ENCODE measurements at regions not wholly inside any gene's neighbourhood (a gene's known extent, or its start where the extent isn't known, plus 50 kb on each side); places are given as distances from the start of the nearest gene placed in this dataset.

DNA sequence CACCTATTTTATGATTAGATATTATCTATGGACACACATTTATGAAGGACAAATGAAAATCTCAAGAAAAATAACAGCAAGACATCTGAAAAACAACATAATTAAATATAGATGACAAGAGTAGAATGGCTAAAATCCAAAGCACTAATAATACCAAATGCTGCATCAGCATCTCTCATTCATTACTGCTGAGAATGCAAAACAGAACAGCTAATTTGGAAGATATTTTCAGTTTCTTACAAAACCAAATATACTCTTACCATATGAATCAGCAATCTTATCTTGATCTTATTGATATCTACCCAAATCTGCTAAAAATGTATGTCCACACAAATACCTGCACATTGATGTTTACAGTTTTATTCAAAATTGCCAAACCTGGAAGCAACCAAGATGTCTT is 829.1 kb upstream of the MIR17HG start:
- intact Hi-C loops (cut with micrococcal nuclease) = no loop called here
- Mint-ChIP-seq H3K4me3 (no peak overlapping the region), H3K27ac (no peak overlapping the region), H3K4me1 (ENCODE audit: low read depth) (no peaks in the 10 kb centered on the region), H3K9me3 (peaks cover 14% of the 10 kb centered on the region), H3K27me3 (ENCODE audit: low read depth) (no peaks in the 10 kb centered on the region), H3K36me3 (ENCODE audit: low read depth) (no peaks in the 10 kb centered on the region)
- no peak for DNase-seq
- CTCF ChIA-PET = no interaction called here

DNA sequence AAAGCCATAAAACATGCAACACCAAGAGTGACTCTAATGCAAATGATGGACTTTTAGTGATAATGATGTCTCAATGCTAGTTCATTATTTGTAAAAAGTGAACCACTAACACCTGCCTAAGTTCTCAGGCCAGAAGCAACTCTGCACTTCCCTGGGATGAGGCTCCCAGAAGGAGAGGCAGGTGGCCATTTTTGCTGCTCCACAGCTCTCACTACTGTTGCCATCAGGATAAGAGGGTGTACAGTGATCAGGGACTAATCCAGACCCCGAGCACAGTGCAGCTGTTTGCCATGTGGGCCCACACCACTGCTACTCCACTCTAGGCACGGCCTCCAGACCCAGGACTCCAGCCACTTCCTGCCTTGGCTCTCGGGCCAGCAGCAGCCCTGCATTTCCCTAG is 828.3 kb upstream of the MIR17HG start:
- intact Hi-C loops (cut with micrococcal nuclease) = no loop called here
- Mint-ChIP-seq H3K4me3 (no peak overlapping the region), H3K36me3 (ENCODE audit: low read depth) (no peaks in the 10 kb centered on the region), H3K27ac (no peak overlapping the region), H3K4me1 (ENCODE audit: low read depth) (no peaks in the 10 kb centered on the region), H3K27me3 (ENCODE audit: low read depth) (no peaks in the 10 kb centered on the region), H3K9me3 (peaks cover 17% of the 10 kb centered on the region)
- DNase-seq = no peak
- CTCF ChIA-PET = no interaction called here

DNA sequence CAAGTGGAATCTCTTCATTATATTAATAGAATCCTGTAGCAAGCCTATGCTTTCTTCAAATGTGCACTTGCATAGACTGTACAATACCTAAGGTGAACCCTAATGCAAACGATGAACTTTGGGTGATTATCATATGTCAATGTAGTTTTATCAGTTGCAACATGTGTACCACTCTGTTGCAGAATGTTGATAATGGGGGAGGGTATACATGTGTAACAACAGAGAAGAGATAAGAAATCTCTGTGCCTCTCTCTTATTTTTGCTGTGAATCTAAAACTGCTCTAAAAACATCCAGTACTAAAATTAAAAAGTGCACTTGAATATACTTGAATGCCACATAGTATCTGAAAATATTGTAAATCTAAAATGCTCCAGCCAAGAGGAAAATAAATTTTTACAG is 820.8 kb upstream of the MIR17HG start:
- Mint-ChIP-seq H3K4me3 (no peak overlapping the region), H3K27me3 (ENCODE audit: low read depth) (no peaks in the 10 kb centered on the region), H3K36me3 (ENCODE audit: low read depth) (no peaks in the 10 kb centered on the region), H3K9me3 (peaks cover 8% of the 10 kb centered on the region), H3K4me1 (ENCODE audit: low read depth) (no peaks in the 10 kb centered on the region), H3K27ac (no peak overlapping the region)
- no peak for DNase-seq
- intact Hi-C loops (cut with micrococcal nuclease) = no loop called here
- CTCF ChIA-PET = no interaction called here

DNA sequence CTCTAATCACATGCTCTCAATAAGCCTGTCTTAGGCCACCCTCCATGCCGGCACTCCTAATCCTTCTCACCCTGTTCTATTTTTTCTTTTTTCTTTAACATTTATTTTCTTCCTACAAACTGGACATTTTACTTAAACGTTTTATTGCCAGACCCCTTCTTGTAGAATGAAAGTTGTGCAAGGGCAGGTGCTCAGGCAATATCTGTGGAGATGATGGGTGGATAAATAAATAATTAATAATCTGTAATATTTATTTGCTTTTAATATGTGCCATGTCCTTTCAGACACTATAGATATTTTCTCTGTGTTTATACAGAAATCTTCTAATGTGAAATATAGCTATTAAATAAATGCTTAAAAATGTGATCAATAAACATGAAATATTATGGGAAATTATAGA is 815.7 kb upstream of the MIR17HG start:
- intact Hi-C loops (cut with micrococcal nuclease) = no loop called here
- Mint-ChIP-seq H3K27ac (no peak overlapping the region), H3K36me3 (ENCODE audit: low read depth) (no peaks in the 10 kb centered on the region), H3K4me3 (no peak overlapping the region), H3K4me1 (ENCODE audit: low read depth) (no peaks in the 10 kb centered on the region), H3K9me3 (peaks cover 4% of the 10 kb centered on the region), H3K27me3 (ENCODE audit: low read depth) (no peaks in the 10 kb centered on the region)
- CTCF ChIA-PET = no interaction called here
- no peak for DNase-seq

GRCh38 chr13:90532861-90533492 is 814.5 kb upstream of the MIR17HG start:
- intact Hi-C loops (cut with micrococcal nuclease) = no loop called here
- Mint-ChIP-seq H3K4me3 (no peak overlapping the region), H3K9me3 (peaks cover 4% of the 10 kb centered on the region), H3K27me3 (ENCODE audit: low read depth) (no peaks in the 10 kb centered on the region), H3K36me3 (ENCODE audit: low read depth) (no peaks in the 10 kb centered on the region), H3K4me1 (ENCODE audit: low read depth) (no peaks in the 10 kb centered on the region), H3K27ac (no peak overlapping the region)
- no peak for DNase-seq
- CTCF ChIA-PET = no interaction called here

DNA sequence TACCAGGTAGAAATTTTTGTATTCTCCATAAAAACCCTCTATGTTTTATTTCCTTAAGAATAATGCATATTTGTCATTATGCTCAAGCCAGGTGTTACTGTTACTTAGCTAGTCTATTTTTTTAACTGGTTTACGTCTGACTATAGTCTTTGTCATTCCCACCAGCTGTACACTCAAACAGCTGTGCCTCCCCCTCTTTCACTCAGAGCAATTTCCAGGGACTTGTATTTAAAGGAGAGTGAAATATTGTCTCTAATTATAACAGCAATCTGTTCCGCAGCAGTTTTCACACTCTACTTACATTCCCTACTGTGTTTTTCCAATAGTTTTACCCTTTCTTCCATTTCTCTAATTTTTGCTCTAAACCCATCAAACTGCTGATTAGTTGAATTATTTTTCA is 813.6 kb upstream of the MIR17HG start:
- Mint-ChIP-seq H3K9me3 (peaks cover 4% of the 10 kb centered on the region), H3K27me3 (ENCODE audit: low read depth) (no peaks in the 10 kb centered on the region), H3K36me3 (ENCODE audit: low read depth) (no peaks in the 10 kb centered on the region), H3K4me3 (no peak overlapping the region), H3K27ac (no peak overlapping the region), H3K4me1 (ENCODE audit: low read depth) (no peaks in the 10 kb centered on the region)
- DNase-seq = no peak
- intact Hi-C loops (cut with micrococcal nuclease) = no loop called here
- CTCF ChIA-PET = no interaction called here

- H3K4me3 Mint-ChIP-seq = no peak overlapping the region
- H3K27ac Mint-ChIP-seq = no peak overlapping the region
- H3K27me3 Mint-ChIP-seq (ENCODE audit: low read depth) = no peaks in the 10 kb centered on the region
- H3K9me3 Mint-ChIP-seq = peaks cover 1% of the 10 kb centered on the region
- intact Hi-C loops (cut with micrococcal nuclease) = no loop called here
- H3K4me1 Mint-ChIP-seq (ENCODE audit: low read depth) = no peaks in the 10 kb centered on the region
- no peak for DNase-seq
- no peaks in the 10 kb centered on the region for H3K36me3 Mint-ChIP-seq (ENCODE audit: low read depth)
- CTCF ChIA-PET = no interaction called here
Observed at GRCh38 chr13:90534617-90535370, 812.7 kb upstream of the MIR17HG start.

GRCh38 chr13:90535421-90535820 is 812.1 kb upstream of the MIR17HG start:
- no peak for DNase-seq
- H3K9me3 Mint-ChIP-seq = peaks cover 1% of the 10 kb centered on the region
- H3K27ac Mint-ChIP-seq = no peak overlapping the region
- no peaks in the 10 kb centered on the region for H3K36me3 Mint-ChIP-seq (ENCODE audit: low read depth)
- CTCF ChIA-PET = no interaction called here
- no peak overlapping the region for H3K4me3 Mint-ChIP-seq
- H3K27me3 Mint-ChIP-seq (ENCODE audit: low read depth) = no peaks in the 10 kb centered on the region
- intact Hi-C loops (cut with micrococcal nuclease) = no loop called here
- H3K4me1 Mint-ChIP-seq (ENCODE audit: low read depth) = no peaks in the 10 kb centered on the region

DNA sequence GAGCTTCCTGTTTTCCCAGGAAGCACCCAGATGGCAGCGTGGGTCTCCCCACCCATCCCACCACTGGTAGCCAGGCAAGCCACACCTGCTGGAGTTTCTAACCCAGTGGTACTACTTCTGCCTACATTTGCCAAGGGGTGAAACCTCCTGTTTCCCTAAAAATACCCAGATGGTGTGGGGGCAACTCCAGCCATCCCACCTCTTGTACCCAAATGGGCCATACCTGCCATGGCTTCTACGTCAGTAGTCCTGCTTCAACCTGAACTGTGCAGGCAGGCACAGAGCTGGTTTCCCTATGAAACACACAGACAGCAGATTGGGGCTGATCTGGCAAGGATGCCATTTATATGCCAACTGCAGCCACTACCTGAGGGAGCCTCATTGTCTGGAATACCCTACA is 809.4 kb upstream of the MIR17HG start:
- H3K9me3 Mint-ChIP-seq = peaks cover 1% of the 10 kb centered on the region
- CTCF ChIA-PET = no interaction called here
- H3K36me3 Mint-ChIP-seq (ENCODE audit: low read depth) = no peaks in the 10 kb centered on the region
- DNase-seq = no peak
- no peak overlapping the region for H3K27ac Mint-ChIP-seq
- intact Hi-C loops (cut with micrococcal nuclease) = no loop called here
- no peaks in the 10 kb centered on the region for H3K4me1 Mint-ChIP-seq (ENCODE audit: low read depth)
- no peak overlapping the region for H3K4me3 Mint-ChIP-seq
- H3K27me3 Mint-ChIP-seq (ENCODE audit: low read depth) = no peaks in the 10 kb centered on the region

DNA sequence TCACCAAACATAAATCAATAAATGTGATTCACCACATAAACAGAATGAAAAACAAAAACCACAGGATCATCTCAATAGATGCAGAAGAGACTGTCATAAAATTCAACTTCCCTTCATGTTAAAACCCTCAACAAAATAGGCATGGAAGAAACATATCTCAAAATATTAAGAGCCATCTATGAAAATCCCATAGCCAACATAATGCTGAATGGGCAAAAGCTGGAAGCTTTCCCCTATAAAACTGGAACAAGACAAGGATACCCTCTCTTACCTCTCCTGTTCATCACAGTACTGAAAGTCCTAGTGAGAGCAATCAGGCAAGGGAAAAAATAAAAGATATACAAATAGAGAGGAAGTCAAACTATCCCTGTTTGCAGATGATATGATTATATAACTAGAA is 806.1 kb upstream of the MIR17HG start:
- no peak overlapping the region for H3K4me3 Mint-ChIP-seq
- CTCF ChIA-PET = no interaction called here

GRCh38 chr13:90542959-90543505 is 804.5 kb upstream of the MIR17HG start:
- H3K9me3 Mint-ChIP-seq = peaks cover 14% of the 10 kb centered on the region
- H3K27ac Mint-ChIP-seq = no peak overlapping the region
- intact Hi-C loops (cut with micrococcal nuclease) = no loop called here
- no peaks in the 10 kb centered on the region for H3K4me1 Mint-ChIP-seq (ENCODE audit: low read depth)
- no peak for DNase-seq
- H3K36me3 Mint-ChIP-seq (ENCODE audit: low read depth) = no peaks in the 10 kb centered on the region
- no peak overlapping the region for H3K4me3 Mint-ChIP-seq
- H3K27me3 Mint-ChIP-seq (ENCODE audit: low read depth) = no peaks in the 10 kb centered on the region
- CTCF ChIA-PET = no interaction called here

More for the DNA sequence above, 806.1 kb upstream of the MIR17HG start:
- Mint-ChIP-seq H3K4me1 (ENCODE audit: low read depth) (no peaks in the 10 kb centered on the region), H3K27me3 (ENCODE audit: low read depth) (no peaks in the 10 kb centered on the region), H3K9me3 (peaks cover 6% of the 10 kb centered on the region), H3K27ac (no peak overlapping the region), H3K36me3 (ENCODE audit: low read depth) (no peaks in the 10 kb centered on the region)
- intact Hi-C loops (cut with micrococcal nuclease) = no loop called here
- DNase-seq = no peak

- Mint-ChIP-seq H3K27ac (no peak overlapping the region), H3K9me3 (peaks cover 22% of the 10 kb centered on the region), H3K27me3 (ENCODE audit: low read depth) (no peaks in the 10 kb centered on the region), H3K36me3 (ENCODE audit: low read depth) (no peaks in the 10 kb centered on the region), H3K4me1 (ENCODE audit: low read depth) (no peaks in the 10 kb centered on the region), H3K4me3 (no peak overlapping the region)
- no peak for DNase-seq
- intact Hi-C loops (cut with micrococcal nuclease) = no loop called here
- CTCF ChIA-PET = no interaction called here
Observed at GRCh38 chr13:90545070-90545840, 802.2 kb upstream of the MIR17HG start.

Data from activated naive CD4-positive, alpha-beta T cell treated with anti-CD3 and anti-CD28 coated beads for 36 hours (primary cell).